H1 (cell line): ENCODE measurements at regions not wholly inside any gene's neighbourhood (a gene's known extent, or its start where the extent isn't known, plus 50 kb on each side); places are given as distances from the start of the nearest gene placed in this dataset.

ENCODE experiments used
- BRCA1 ChIP-seq: IDR thresholded peaks from 2 replicates; pipeline ENCODE4 v1.6.1; 2012; ENCODE audit warnings: low read depth, low read length, improper control_type of control experiment
- CREB1 ChIP-seq: IDR thresholded peaks from 2 replicates; pipeline ENCODE4 v1.6.1; 2012; ENCODE audit warnings: inconsistent platforms
- CTCF ChIP-seq, 3 experiments: IDR thresholded peaks; 1 replicate in 2 of 3; 2 replicates in 1 of 3; pipeline versions ENCODE4 v1.5.1 to v1.6.1; 2011; ENCODE audit warnings: low read length in 3 of 3, mild to moderate bottlenecking in 3 of 3, inconsistent platforms in 2 of 3, low read depth in 1 of 3, moderate library complexity in 1 of 3; ENCODE audit not compliant: insufficient read depth in 1 of 3; ENCODE audit errors: control extremely low read depth in 1 of 3
- EGR1 ChIP-seq: IDR thresholded peaks from 2 replicates; pipeline ENCODE4 v1.6.1; 2011; ENCODE audit warnings: low read depth, low read length, borderline replicate concordance
- EP300 ChIP-seq, 2 experiments: IDR thresholded peaks; 1 replicate in 1 of 2; 2 replicates in 1 of 2; pipeline ENCODE4 v1.6.1; 2011 to 2012; ENCODE audit warnings: low read depth in 2 of 2, low read length in 2 of 2, mild to moderate bottlenecking in 2 of 2, borderline replicate concordance in 1 of 2, inconsistent platforms in 1 of 2, moderate library complexity in 1 of 2
- HDAC2 ChIP-seq, 2 experiments: fragments of 300-600 bp in 1 of 2; sonication (generic) in 1 of 2; IDR thresholded peaks; 2 replicates each; pipeline ENCODE4 v1.6.1; 2011 to 2012; ENCODE audit warnings: low read depth in 2 of 2, low read length in 2 of 2, mild to moderate bottlenecking in 2 of 2, moderate library complexity in 2 of 2, borderline replicate concordance in 1 of 2, inconsistent platforms in 1 of 2
- MAFK ChIP-seq: IDR thresholded peaks from 2 replicates; pipeline ENCODE4 v1.6.1; 2012; ENCODE audit warnings: low read depth, mild to moderate bottlenecking, improper control_type of control experiment, low read length
- POLR2A ChIP-seq, 2 experiments: IDR thresholded peaks; 1 replicate in 1 of 2; 2 replicates in 1 of 2; pipeline ENCODE4 v1.6.1; 2011; ENCODE audit warnings: low read depth in 2 of 2, low read length in 2 of 2, mild to moderate bottlenecking in 2 of 2; ENCODE audit errors: control extremely low read depth in 1 of 2
- SIRT6 ChIP-seq: IDR thresholded peaks from one replicate; pipeline ENCODE4 v1.7.1; 2012; ENCODE audit warnings: low read length, inconsistent platforms
- SUZ12 ChIP-seq: fragments of 200-600 bp; sonication (generic); IDR thresholded peaks from 2 replicates; pipeline ENCODE4 v1.6.1; 2012; ENCODE audit warnings: mild to moderate bottlenecking, inconsistent platforms, low read length, moderate library complexity, mixed read lengths
- ZNF274 ChIP-seq: IDR thresholded peaks from 2 replicates; pipeline ENCODE4 v1.7.0; 2012; ENCODE audit warnings: low read length, borderline replicate concordance; ENCODE audit errors: extremely low read depth

- TF ChIP-seq HDAC2 (IDR thresholded peaks at IDR 0.05; ENCODE audit: borderline replicate concordance in 1 of 2, low read depth in 2 of 2, low read length in 2 of 2) (no peak), CTCF (IDR thresholded peaks at IDR 0.05; ENCODE audit: control extremely low read depth in 1 of 3, insufficient read depth in 1 of 3, low read depth in 1 of 3, low read length in 3 of 3) (no peak), POLR2A (IDR thresholded peaks at IDR 0.05; ENCODE audit: control extremely low read depth in 1 of 2, low read depth in 2 of 2, low read length in 2 of 2) (no peak), SUZ12 (no peak), EGR1 (no peak), CREB1 (no peak), BRCA1 (no peak), ZNF274 (no peak), MAFK (no peak), EP300 (IDR thresholded peaks at IDR 0.05; ENCODE audit: borderline replicate concordance in 1 of 2, low read depth in 2 of 2, low read length in 2 of 2) (no peak), SIRT6 (no peak)
Observed at GRCh38 chr16:63005356-63005755, 969.1 kb upstream of the CDH8 start.
